ENCODE measurements at regions not wholly inside any gene's neighbourhood (a gene's known extent, or its start where the extent isn't known, plus 50 kb on each side); places are given as distances from the start of the nearest gene placed in this dataset.

- TF ChIP-seq, protein P1, sequence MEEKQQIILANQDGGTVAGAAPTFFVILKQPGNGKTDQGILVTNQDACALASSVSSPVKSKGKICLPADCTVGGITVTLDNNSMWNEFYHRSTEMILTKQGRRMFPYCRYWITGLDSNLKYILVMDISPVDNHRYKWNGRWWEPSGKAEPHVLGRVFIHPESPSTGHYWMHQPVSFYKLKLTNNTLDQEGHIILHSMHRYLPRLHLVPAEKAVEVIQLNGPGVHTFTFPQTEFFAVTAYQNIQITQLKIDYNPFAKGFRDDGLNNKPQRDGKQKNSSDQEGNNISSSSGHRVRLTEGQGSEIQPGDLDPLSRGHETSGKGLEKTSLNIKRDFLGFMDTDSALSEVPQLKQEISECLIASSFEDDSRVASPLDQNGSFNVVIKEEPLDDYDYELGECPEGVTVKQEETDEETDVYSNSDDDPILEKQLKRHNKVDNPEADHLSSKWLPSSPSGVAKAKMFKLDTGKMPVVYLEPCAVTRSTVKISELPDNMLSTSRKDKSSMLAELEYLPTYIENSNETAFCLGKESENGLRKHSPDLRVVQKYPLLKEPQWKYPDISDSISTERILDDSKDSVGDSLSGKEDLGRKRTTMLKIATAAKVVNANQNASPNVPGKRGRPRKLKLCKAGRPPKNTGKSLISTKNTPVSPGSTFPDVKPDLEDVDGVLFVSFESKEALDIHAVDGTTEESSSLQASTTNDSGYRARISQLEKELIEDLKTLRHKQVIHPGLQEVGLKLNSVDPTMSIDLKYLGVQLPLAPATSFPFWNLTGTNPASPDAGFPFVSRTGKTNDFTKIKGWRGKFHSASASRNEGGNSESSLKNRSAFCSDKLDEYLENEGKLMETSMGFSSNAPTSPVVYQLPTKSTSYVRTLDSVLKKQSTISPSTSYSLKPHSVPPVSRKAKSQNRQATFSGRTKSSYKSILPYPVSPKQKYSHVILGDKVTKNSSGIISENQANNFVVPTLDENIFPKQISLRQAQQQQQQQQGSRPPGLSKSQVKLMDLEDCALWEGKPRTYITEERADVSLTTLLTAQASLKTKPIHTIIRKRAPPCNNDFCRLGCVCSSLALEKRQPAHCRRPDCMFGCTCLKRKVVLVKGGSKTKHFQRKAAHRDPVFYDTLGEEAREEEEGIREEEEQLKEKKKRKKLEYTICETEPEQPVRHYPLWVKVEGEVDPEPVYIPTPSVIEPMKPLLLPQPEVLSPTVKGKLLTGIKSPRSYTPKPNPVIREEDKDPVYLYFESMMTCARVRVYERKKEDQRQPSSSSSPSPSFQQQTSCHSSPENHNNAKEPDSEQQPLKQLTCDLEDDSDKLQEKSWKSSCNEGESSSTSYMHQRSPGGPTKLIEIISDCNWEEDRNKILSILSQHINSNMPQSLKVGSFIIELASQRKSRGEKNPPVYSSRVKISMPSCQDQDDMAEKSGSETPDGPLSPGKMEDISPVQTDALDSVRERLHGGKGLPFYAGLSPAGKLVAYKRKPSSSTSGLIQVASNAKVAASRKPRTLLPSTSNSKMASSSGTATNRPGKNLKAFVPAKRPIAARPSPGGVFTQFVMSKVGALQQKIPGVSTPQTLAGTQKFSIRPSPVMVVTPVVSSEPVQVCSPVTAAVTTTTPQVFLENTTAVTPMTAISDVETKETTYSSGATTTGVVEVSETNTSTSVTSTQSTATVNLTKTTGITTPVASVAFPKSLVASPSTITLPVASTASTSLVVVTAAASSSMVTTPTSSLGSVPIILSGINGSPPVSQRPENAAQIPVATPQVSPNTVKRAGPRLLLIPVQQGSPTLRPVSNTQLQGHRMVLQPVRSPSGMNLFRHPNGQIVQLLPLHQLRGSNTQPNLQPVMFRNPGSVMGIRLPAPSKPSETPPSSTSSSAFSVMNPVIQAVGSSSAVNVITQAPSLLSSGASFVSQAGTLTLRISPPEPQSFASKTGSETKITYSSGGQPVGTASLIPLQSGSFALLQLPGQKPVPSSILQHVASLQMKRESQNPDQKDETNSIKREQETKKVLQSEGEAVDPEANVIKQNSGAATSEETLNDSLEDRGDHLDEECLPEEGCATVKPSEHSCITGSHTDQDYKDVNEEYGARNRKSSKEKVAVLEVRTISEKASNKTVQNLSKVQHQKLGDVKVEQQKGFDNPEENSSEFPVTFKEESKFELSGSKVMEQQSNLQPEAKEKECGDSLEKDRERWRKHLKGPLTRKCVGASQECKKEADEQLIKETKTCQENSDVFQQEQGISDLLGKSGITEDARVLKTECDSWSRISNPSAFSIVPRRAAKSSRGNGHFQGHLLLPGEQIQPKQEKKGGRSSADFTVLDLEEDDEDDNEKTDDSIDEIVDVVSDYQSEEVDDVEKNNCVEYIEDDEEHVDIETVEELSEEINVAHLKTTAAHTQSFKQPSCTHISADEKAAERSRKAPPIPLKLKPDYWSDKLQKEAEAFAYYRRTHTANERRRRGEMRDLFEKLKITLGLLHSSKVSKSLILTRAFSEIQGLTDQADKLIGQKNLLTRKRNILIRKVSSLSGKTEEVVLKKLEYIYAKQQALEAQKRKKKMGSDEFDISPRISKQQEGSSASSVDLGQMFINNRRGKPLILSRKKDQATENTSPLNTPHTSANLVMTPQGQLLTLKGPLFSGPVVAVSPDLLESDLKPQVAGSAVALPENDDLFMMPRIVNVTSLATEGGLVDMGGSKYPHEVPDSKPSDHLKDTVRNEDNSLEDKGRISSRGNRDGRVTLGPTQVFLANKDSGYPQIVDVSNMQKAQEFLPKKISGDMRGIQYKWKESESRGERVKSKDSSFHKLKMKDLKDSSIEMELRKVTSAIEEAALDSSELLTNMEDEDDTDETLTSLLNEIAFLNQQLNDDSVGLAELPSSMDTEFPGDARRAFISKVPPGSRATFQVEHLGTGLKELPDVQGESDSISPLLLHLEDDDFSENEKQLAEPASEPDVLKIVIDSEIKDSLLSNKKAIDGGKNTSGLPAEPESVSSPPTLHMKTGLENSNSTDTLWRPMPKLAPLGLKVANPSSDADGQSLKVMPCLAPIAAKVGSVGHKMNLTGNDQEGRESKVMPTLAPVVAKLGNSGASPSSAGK (IDR thresholded peaks at IDR 0.05), result no peak
- TF ChIP-seq KLF1 (tag; IDR thresholded peaks at IDR 0.05) (no peak), MNT (conservative IDR thresholded peaks at IDR 0.05) (no peak), FOXA1 (IDR thresholded peaks at IDR 0.05; ENCODE audit: borderline replicate concordance) (no peak), TEAD4 (IDR thresholded peaks at IDR 0.05; ENCODE audit: low read length) (no peak), TEAD4 (CRISPR knock-in tag; IDR thresholded peaks at IDR 0.05; ENCODE audit: borderline replicate concordance) (no peak), MYBL2 (IDR thresholded peaks at IDR 0.05; ENCODE audit: low read depth) (no peak), MYBL2 (CRISPR knock-in tag; IDR thresholded peaks at IDR 0.05; ENCODE audit: borderline replicate concordance) (no peak)
These were observed 592.1 kb downstream of the TLE1 start (continued) for GRCh38 chr9:81097131-81097847.
